DMS114 treated with DMSO at 0.1 percent for 48 hours (cell line): ENCODE measurements at regions not wholly inside any gene's neighbourhood (a gene's known extent, or its start where the extent isn't known, plus 50 kb on each side); places are given as distances from the start of the nearest gene placed in this dataset.
"Not testable (repeated sequence)": the region's sequence is repeated elsewhere in the genome, so short reads cannot be mapped to it uniquely, and the experiment has no call there.

Experiments
- DNase-seq: peaks from one replicate; lab custom pipeline; 2025; ENCODE audit not compliant: unreplicated experiment; lab: John Stamatoyannopoulos, UW

GRCh38 chr2:236819275-236820002 lies 249.8 kb downstream of the ACKR3 start:
- no peak for DNase-seq

GRCh38 chr2:236820763-236821344 lies 251.2 kb downstream of the ACKR3 start:
- DNase-seq = no peak

GRCh38 chr2:236823041-236823629 lies 253.5 kb downstream of the ACKR3 start:
- no peak for DNase-seq

GRCh38 chr2:236823963-236824362 lies 254.3 kb downstream of the ACKR3 start:
- DNase-seq = no peak

GRCh38 chr2:236824836-236825235 lies 255.2 kb downstream of the ACKR3 start:
- no peak for DNase-seq

GRCh38 chr2:236825989-236826510 lies 256.4 kb downstream of the ACKR3 start:
- DNase-seq = no peak

- DNase-seq = no peak
Observed at GRCh38 chr2:236826606-236827156, 257.1 kb downstream of the ACKR3 start.

GRCh38 chr2:236827997-236828396 lies 257.7 kb upstream of the COPS8 start:
- DNase-seq = no peak

GRCh38 chr2:236828820-236829219 lies 256.9 kb upstream of the COPS8 start:
- DNase-seq = no peak

- no peak for DNase-seq
Observed at GRCh38 chr2:236830926-236831325, 254.8 kb upstream of the COPS8 start.

GRCh38 chr2:236831698-236832097 lies 254.0 kb upstream of the COPS8 start:
- DNase-seq = no peak

GRCh38 chr2:236833501-236834073 lies 252.1 kb upstream of the COPS8 start:
- no peak for DNase-seq

- no peak for DNase-seq
Observed at GRCh38 chr2:236834284-236834683, 251.4 kb upstream of the COPS8 start.

GRCh38 chr2:236835307-236836024 lies 250.2 kb upstream of the COPS8 start:
- no peak for DNase-seq

GRCh38 chr2:236836028-236836427 lies 249.7 kb upstream of the COPS8 start:
- not testable (repeated sequence) for DNase-seq

GRCh38 chr2:236840215-236840614 lies 245.5 kb upstream of the COPS8 start:
- no peak for DNase-seq

GRCh38 chr2:236840857-236841256 lies 244.8 kb upstream of the COPS8 start:
- DNase-seq = no peak

GRCh38 chr2:236841389-236841788 lies 244.3 kb upstream of the COPS8 start:
- DNase-seq = no peak

- no peak for DNase-seq
Observed at GRCh38 chr2:236843161-236843968, 242.3 kb upstream of the COPS8 start.

- DNase-seq = no peak
Observed at GRCh38 chr2:236844711-236845110, 241.0 kb upstream of the COPS8 start.
